BJ (cell line): ENCODE measurements at regions not wholly inside any gene's neighbourhood (a gene's known extent, or its start where the extent isn't known, plus 50 kb on each side); places are given as distances from the start of the nearest gene placed in this dataset.

Experiments
- CTCF ChIA-PET: fragments of 350-600 bp; formaldehyde crosslinking; extraction: SDS; loops from one replicate; lab custom pipeline; 2021; ENCODE audit warnings: antibody characterized with exemption, inconsistent platforms; lab: Yijun Ruan, JAX
- POLR2A ChIA-PET: fragments of 300-600 bp; sonication (Branson Sonifier 250); formaldehyde crosslinking; extraction: SDS; loops from one replicate; lab custom pipeline; 2021; ENCODE audit warnings: antibody characterized with exemption; lab: Charles Lee
- DNase-seq: peaks from one replicate; pipeline ENCODE4 v3.0.0-alpha.2; 2011; ENCODE audit warnings: low read depth
- H3K27me3 ChIP-seq: 2 replicates; pipeline ENCODE4 v1.6.0; 2011; ENCODE audit warnings: low read length; ENCODE audit not compliant: control insufficient read depth, insufficient read depth
- H3K36me3 ChIP-seq: 2 replicates; pipeline ENCODE4 v1.5.1; 2011; ENCODE audit warnings: low read length; ENCODE audit not compliant: control insufficient read depth, insufficient read depth
- H3K4me3 ChIP-seq: 2 replicates; pipeline ENCODE4 v1.5.1; 2011; ENCODE audit warnings: low read depth, mild to moderate bottlenecking, control low read depth, low read length
- TF ChIP-seq, protein P1 (sequence below): IDR thresholded peaks from 2 replicates; pipeline ENCODE4 v1.5.1; 2011; ENCODE audit warnings: low read depth, mild to moderate bottlenecking, control low read depth, inconsistent platforms, low read length, moderate library complexity; ENCODE audit not compliant: insufficient read depth

DNA sequence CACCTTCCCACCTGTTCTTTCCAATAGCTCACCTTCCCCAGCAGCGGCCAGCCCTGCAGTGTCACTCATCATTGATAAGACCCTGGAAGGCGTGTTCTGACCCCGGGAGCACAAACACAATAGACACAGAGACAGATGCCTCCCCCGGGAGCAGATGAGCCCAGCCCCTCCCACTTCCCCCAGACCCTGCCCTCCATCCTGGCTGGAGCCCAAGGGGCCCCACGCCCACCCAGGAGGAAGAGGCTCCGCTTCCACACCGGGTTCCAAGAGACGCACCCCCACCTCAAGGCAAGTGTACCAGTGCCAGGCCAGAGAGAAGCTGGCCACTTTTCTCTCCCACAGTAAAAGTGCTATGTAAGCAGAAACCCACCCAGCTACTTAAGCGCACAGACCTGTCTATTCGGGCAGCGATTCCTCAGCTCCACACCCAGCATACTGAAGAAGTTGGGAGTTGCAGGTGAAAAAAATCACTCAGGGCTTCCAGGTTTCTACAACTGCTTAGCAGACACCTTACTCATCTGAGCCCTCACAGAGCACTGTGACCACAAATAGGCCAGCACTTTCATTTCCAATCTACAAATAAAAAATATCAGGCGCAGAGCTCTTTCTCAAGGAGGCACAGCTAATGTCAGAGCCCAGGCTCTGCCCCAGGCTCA is 93.4 kb upstream of the NXT1 start:
- Histone ChIP-seq H3K4me3 (no peak overlapping the region), H3K36me3 (no peaks in the 10 kb centered on the region), H3K27me3 (no peaks in the 10 kb centered on the region; the same call in 1 of the 2 replicates)
- no peak for DNase-seq
- TF ChIP-seq, protein P1, sequence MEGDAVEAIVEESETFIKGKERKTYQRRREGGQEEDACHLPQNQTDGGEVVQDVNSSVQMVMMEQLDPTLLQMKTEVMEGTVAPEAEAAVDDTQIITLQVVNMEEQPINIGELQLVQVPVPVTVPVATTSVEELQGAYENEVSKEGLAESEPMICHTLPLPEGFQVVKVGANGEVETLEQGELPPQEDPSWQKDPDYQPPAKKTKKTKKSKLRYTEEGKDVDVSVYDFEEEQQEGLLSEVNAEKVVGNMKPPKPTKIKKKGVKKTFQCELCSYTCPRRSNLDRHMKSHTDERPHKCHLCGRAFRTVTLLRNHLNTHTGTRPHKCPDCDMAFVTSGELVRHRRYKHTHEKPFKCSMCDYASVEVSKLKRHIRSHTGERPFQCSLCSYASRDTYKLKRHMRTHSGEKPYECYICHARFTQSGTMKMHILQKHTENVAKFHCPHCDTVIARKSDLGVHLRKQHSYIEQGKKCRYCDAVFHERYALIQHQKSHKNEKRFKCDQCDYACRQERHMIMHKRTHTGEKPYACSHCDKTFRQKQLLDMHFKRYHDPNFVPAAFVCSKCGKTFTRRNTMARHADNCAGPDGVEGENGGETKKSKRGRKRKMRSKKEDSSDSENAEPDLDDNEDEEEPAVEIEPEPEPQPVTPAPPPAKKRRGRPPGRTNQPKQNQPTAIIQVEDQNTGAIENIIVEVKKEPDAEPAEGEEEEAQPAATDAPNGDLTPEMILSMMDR, result no peak
- ChIA-PET POLR2A (no interaction called here), CTCF (interaction anchor here (1.2 to 1.4 kb wide), 2 partner anchors 10 to 82 kb away, joined by 3 to 5 read pairs; no protein-coding TSS in a partner anchor)

DNA sequence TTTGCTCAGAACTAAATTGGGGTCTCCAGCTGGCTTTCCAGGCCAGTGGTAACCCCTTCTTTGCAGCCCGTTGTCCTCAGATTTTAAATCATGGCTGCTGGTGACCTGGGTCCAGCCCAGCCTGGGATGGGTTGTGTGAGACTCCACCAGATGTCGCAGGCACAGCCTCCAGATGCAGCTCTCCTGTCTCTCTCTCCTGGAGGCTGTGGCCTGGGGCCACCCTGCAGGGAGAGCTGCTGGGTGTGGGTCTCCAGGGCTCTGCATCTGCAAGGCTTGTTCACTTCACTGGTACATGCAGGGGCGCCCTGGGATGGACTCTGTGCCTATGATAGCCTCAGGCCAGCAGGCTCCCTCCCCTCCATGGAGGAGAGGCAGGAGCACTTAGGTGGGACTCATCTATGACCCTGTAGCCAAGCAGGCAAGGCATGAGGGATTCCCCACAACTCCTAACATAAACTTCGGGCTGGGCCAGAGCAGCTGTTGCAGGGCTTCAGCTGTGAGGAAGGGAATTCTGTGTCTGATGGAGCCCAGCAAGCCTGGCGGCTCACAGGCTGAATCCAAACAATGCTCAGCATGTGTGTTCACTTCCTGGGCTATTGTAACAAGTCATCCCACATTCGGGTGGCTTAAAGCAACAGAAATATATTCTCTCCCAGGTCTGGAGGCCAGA is 94.7 kb upstream of the NXT1 start:
- TF ChIP-seq, protein P1, result no peak
- Histone ChIP-seq H3K36me3 (no peaks in the 10 kb centered on the region), H3K4me3 (no peak overlapping the region), H3K27me3 (no peaks in the 10 kb centered on the region; the same call in 1 of the 2 replicates)
- DNase-seq, result no peak
- ChIA-PET CTCF (interaction anchor here (0.7 to 1.4 kb wide), 2 partner anchors 11 to 85 kb away, joined by 3 read pairs; no protein-coding TSS in a partner anchor), POLR2A (interaction anchor here (0.6 kb wide), 1 partner anchor 15 kb away, joined by 3 read pairs; no protein-coding TSS in a partner anchor)

DNA sequence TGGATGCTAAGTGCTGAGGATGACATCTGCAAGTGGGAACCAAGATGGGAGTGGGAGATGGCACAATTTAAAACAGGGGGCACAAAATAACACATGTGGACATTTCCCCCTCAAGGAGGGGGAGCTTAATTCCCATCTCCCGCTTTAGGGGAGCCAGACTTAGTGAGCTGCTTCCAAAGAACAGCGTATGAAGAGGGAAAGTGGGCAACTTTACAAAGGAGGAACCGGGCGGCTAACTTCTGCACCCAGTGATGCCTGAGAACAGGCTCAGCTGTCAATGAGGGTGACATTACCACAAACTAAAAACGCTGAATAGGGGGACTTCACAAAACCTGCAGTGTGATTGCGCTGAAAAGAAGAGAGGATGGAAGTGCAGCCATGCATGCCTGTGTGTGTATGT is 95.5 kb upstream of the NXT1 start:
- no peaks in the 10 kb centered on the region for H3K36me3 ChIP-seq
- H3K27me3 ChIP-seq, result no peaks in the 10 kb centered on the region; the same call in 1 of the 2 replicates
- DNase-seq, result no peak
- CTCF ChIA-PET, result interaction anchor here (1.0 to 1.4 kb wide), 2 partner anchors 86 to 204 kb away, joined by 3 read pairs; no protein-coding TSS in a partner anchor
- POLR2A ChIA-PET, result interaction anchor here (0.6 kb wide), 1 partner anchor 15 kb away, joined by 3 read pairs; no protein-coding TSS in a partner anchor
- no peak overlapping the region for H3K4me3 ChIP-seq
- TF ChIP-seq, protein P1, result no peak

DNA sequence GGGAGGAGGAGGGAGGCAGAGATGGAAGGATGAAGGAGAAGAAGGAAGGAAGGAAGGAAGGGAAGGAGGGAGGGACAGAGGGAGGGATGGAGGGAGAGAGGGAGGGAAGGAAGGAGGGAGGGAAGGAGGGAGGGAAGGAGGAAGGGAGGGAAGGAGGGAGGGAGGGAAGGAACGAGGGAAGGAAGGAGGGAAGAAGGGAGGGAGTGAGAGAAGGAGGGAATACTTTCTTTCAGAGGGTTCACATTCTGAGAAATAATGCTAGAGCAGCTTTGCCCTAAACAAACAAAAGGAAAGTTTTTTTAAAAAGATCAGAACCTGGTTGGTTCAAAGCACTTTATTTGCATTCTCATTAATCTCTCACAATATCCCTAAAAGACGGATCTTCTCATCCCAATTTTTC is 96.1 kb upstream of the NXT1 start:
- ChIA-PET CTCF (interaction anchor here (0.7 to 1.4 kb wide), 3 partner anchors 86 to 564 kb away, joined by 3 read pairs; no protein-coding TSS in a partner anchor), POLR2A (no interaction called here)
- H3K27me3 ChIP-seq, result peaks cover 1% of the 10 kb centered on the region
- TF ChIP-seq, protein P1, result no peak
- H3K4me3 ChIP-seq, result no peak overlapping the region
- H3K36me3 ChIP-seq, result no peaks in the 10 kb centered on the region
- no peak for DNase-seq

DNA sequence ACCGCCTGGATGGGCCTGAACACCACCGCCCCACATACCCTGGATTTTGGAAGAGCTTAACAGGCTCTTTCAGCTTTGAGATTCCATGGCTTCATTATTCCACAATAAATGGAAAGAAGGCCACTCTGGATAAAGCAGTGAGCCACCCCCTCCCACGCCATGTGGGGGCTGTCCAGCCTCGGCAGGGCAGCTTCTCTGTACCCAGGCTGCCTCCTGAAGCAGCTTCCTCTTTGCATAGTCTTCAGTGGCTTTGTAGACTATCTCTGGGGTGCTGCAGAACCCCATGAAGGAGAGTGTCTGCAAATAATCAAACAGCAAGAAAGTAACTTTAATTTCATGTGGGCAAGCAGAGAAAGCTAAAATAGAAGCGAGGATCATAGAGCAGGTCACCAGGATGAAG is 96.6 kb upstream of the NXT1 start:
- H3K36me3 ChIP-seq, result no peaks in the 10 kb centered on the region
- H3K4me3 ChIP-seq, result no peak overlapping the region
- H3K27me3 ChIP-seq, result peaks cover 1% of the 10 kb centered on the region
- CTCF ChIA-PET, result interaction anchor here (0.6 to 0.7 kb wide), 2 partner anchors 23 to 564 kb away, joined by 3 read pairs; no protein-coding TSS in a partner anchor
- POLR2A ChIA-PET, result no interaction called here
- TF ChIP-seq, protein P1, result no peak
- no peak for DNase-seq
